ENCODE measurements at regions not wholly inside any gene's neighbourhood (a gene's known extent, or its start where the extent isn't known, plus 50 kb on each side); places are given as distances from the start of the nearest gene placed in this dataset.
"Not testable (repeated sequence)": the region's sequence is repeated elsewhere in the genome, so short reads cannot be mapped to it uniquely, and the experiment has no call there.

- no peak overlapping the region for H3K9ac ChIP-seq (ENCODE audit: low read depth, low read length)
- no peaks in the 10 kb centered on the region for H3K9me3 ChIP-seq (ENCODE audit: control insufficient read depth, insufficient read depth, low read length)
- H3K27ac ChIP-seq (ENCODE audit: low read depth, low read length), result no peak overlapping the region
- H3K36me3 ChIP-seq (ENCODE audit: control insufficient read depth, insufficient read depth, low read length), result no peaks in the 10 kb centered on the region
- no peaks in the 10 kb centered on the region for H3K27me3 ChIP-seq (ENCODE audit: control insufficient read depth, insufficient read depth, low read length)
- no peak overlapping the region for H3K4me3 ChIP-seq (ENCODE audit: low read depth, low read length)
- H3K4me1 ChIP-seq (ENCODE audit: control insufficient read depth, insufficient read depth, low read length), result peaks cover under 1% of the 10 kb centered on the region; the same call in 1 of the 2 replicates
These were observed 268.5 kb upstream of the SFSWAP start for GRCh38 chr12:131442337-131442918.

DNA sequence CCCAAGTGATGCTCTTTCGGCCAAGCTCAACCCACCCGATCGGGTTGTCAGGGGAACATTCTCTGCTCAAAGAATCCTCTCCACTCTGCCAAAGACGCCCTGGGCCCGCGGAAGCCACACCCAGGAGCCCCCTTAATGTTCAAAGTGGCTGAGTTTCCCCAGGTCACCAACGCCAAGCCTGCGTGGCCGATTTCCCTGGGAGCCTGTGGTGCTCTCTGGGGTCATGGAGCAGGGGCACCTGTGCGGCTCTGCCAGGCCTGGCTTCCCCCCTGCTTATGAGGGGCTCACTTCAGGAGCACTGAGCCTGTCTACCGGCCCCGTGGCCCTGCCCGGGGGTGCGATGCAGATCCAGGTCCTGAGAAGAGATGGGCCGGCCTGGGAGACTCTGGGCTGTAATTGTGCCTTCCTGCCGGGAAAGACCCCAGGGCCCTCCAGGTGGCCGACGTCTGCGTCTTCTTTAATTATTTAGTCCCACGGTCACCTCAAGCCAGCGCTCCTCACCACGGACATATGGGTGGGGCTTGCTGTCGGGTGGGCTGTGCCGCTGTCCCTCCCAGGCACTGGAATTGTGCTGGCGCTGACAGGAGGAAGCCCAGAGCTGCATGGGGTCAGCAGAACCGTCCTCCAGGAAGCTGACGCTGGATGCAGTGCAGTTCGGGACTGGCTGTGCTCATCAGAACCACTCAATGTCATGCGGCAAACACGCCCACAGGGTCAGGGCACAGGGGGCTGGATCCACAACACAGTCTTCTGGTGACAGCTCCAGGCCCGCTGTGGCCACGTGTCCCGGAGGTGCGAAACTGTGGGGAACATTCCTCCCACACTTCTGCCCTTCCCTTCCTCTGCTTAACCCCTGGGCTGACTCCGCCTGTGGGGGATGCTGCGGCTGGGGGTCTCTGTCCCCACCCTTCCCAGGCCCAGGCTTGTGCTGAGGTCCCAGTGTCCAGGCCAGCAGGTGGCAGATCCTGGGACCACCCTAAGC, 267.6 kb upstream of the SFSWAP start:
- no peaks in the 10 kb centered on the region for H3K9me3 ChIP-seq (ENCODE audit: control insufficient read depth, insufficient read depth, low read length)

GRCh38 chr12:131444220-131445164, 266.4 kb upstream of the SFSWAP start:
- no peaks in the 10 kb centered on the region for H3K4me1 ChIP-seq (ENCODE audit: control insufficient read depth, insufficient read depth, low read length)
- H3K4me3 ChIP-seq (ENCODE audit: low read depth, low read length), result no peak overlapping the region
- no peaks in the 10 kb centered on the region for H3K27me3 ChIP-seq (ENCODE audit: control insufficient read depth, insufficient read depth, low read length)
- H3K27ac ChIP-seq (ENCODE audit: low read depth, low read length), result no peak overlapping the region
- H3K36me3 ChIP-seq (ENCODE audit: control insufficient read depth, insufficient read depth, low read length), result no peaks in the 10 kb centered on the region
- no peak overlapping the region for H3K9ac ChIP-seq (ENCODE audit: low read depth, low read length)
- no peaks in the 10 kb centered on the region for H3K9me3 ChIP-seq (ENCODE audit: control insufficient read depth, insufficient read depth, low read length)

More for the DNA sequence above, 267.6 kb upstream of the SFSWAP start:
- Histone ChIP-seq H3K9ac (ENCODE audit: low read depth, low read length) (no peak overlapping the region), H3K27ac (ENCODE audit: low read depth, low read length) (no peak overlapping the region), H3K4me3 (ENCODE audit: low read depth, low read length) (no peak overlapping the region), H3K36me3 (ENCODE audit: control insufficient read depth, insufficient read depth, low read length) (no peaks in the 10 kb centered on the region), H3K4me1 (ENCODE audit: control insufficient read depth, insufficient read depth, low read length) (no peaks in the 10 kb centered on the region), H3K27me3 (ENCODE audit: control insufficient read depth, insufficient read depth, low read length) (no peaks in the 10 kb centered on the region)

DNA sequence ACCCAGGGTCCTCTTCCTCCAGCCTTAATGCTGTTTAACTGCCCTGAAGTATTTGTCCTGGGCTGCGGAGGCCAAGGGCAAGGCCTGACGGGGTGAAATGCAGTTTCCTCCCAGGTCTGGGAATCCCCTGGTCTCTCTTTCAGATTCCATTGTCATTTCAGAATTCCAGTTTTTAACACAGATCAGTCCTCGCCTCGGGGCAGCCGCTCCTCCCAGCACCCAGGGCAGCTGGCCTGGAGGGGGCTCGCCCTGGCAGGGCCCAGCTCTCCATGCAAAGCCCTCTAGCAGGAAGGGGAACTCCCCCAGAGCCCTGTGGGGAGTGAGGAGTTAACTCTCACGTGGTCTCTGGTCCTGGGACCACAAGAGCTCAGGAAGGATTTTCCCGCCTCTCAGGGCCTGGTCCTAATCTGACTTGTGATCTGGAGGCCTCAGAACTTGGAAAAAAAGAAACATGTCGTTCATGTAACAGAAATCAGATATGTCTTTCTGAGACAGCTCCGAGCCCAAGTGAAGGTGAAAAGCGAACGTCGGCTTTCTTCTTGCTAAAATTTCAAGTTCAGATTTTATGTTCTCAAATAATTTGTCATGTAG, 265.6 kb upstream of the SFSWAP start:
- H3K9ac ChIP-seq (ENCODE audit: low read depth, low read length), result no peak overlapping the region
- H3K4me3 ChIP-seq (ENCODE audit: low read depth, low read length), result no peak overlapping the region
- no peaks in the 10 kb centered on the region for H3K27me3 ChIP-seq (ENCODE audit: control insufficient read depth, insufficient read depth, low read length)
- H3K9me3 ChIP-seq (ENCODE audit: control insufficient read depth, insufficient read depth, low read length), result no peaks in the 10 kb centered on the region
- no peak overlapping the region for H3K27ac ChIP-seq (ENCODE audit: low read depth, low read length)
- no peaks in the 10 kb centered on the region for H3K36me3 ChIP-seq (ENCODE audit: control insufficient read depth, insufficient read depth, low read length)
- H3K4me1 ChIP-seq (ENCODE audit: control insufficient read depth, insufficient read depth, low read length), result no peaks in the 10 kb centered on the region

GRCh38 chr12:131445795-131446194, 265.1 kb upstream of the SFSWAP start:
- no peak overlapping the region for H3K27ac ChIP-seq (ENCODE audit: low read depth, low read length)
- H3K27me3 ChIP-seq (ENCODE audit: control insufficient read depth, insufficient read depth, low read length), result no peaks in the 10 kb centered on the region
- H3K9me3 ChIP-seq (ENCODE audit: control insufficient read depth, insufficient read depth, low read length), result no peaks in the 10 kb centered on the region
- no peaks in the 10 kb centered on the region for H3K4me1 ChIP-seq (ENCODE audit: control insufficient read depth, insufficient read depth, low read length)
- no peak overlapping the region for H3K4me3 ChIP-seq (ENCODE audit: low read depth, low read length)
- no peaks in the 10 kb centered on the region for H3K36me3 ChIP-seq (ENCODE audit: control insufficient read depth, insufficient read depth, low read length)
- H3K9ac ChIP-seq (ENCODE audit: low read depth, low read length), result no peak overlapping the region

DNA sequence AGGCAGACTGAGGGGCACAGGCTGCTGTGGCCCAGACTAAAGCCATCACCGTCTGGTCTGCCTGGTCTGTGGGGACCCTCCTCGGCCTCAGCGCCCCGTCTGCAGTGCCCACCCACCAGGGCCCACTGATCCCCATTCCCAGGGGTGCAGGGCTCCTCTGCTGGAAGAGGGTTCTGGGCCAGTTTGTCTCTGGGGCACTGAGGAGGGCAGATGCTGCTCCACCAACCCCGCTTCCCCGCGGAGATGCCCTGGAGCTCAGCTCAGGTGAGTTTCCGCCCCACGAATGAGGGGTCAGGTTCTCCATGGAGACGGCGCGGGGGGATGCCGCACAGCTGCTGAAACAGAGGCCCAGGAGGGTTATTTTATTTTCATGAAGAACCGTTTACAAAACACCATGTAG, 263.3 kb upstream of the SFSWAP start:
- not testable (repeated sequence) for H3K27me3 ChIP-seq (ENCODE audit: control insufficient read depth, insufficient read depth, low read length); H3K36me3 ChIP-seq (ENCODE audit: control insufficient read depth, insufficient read depth, low read length); H3K4me3 ChIP-seq (ENCODE audit: low read depth, low read length); H3K27ac ChIP-seq (ENCODE audit: low read depth, low read length); H3K9ac ChIP-seq (ENCODE audit: low read depth, low read length); H3K4me1 ChIP-seq (ENCODE audit: control insufficient read depth, insufficient read depth, low read length); H3K9me3 ChIP-seq (ENCODE audit: control insufficient read depth, insufficient read depth, low read length)

DNA sequence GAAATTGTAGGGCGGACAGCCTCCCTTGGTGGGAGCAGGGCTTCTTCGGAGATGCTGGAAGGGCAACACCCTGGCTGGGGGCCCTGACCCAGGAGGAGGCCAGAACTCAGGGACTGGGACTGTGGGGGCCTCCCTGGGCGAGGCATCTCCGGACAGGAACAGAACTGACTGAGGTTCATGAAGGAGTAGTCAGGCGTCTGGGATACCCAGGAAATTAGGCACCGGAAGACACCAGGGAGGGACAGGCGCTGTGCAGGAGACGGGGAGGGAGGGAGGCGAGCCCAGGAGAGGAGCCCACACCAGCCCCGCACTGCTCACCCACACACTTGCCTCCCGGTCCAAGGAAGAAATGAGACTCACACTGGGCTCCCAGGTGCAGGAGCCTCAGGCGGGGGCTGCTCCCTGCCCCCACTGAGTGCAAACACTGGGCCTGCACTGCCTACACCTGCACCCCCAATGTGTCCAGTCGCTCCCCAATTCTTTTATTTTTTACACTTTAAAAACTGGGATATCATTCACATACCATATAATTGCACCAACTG, 262.6 kb upstream of the SFSWAP start:
- H3K9ac ChIP-seq (ENCODE audit: low read depth, low read length), result no peak overlapping the region
- H3K27ac ChIP-seq (ENCODE audit: low read depth, low read length), result no peak overlapping the region
- H3K27me3 ChIP-seq (ENCODE audit: control insufficient read depth, insufficient read depth, low read length), result no peaks in the 10 kb centered on the region
- no peaks in the 10 kb centered on the region for H3K9me3 ChIP-seq (ENCODE audit: control insufficient read depth, insufficient read depth, low read length)
- no peaks in the 10 kb centered on the region for H3K36me3 ChIP-seq (ENCODE audit: control insufficient read depth, insufficient read depth, low read length)
- H3K4me1 ChIP-seq (ENCODE audit: control insufficient read depth, insufficient read depth, low read length), result peaks cover 4% of the 10 kb centered on the region; the same call in 1 of the 2 replicates
- H3K4me3 ChIP-seq (ENCODE audit: low read depth, low read length), result no peak overlapping the region

DNA sequence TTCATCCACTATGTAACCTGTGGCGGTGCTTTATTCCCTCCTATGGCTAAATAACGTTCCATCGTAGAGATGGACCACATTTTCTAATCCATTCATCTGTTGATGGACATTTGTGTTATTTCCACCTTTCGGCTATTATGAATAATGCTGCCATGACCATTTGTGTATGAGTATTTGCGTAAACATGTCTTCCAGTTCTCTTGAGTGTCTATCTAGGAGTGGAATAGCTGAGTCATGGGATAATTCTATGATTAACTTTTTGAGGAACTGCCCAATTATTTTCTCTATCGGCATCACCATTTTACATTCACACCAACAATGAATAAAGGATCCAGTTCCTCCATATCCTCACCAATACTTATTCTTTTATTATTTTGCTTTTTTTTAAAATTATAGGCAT, 261.9 kb upstream of the SFSWAP start:
- Histone ChIP-seq H3K27ac (ENCODE audit: low read depth, low read length) (no peak overlapping the region), H3K27me3 (ENCODE audit: control insufficient read depth, insufficient read depth, low read length) (no peaks in the 10 kb centered on the region), H3K9me3 (ENCODE audit: control insufficient read depth, insufficient read depth, low read length) (no peaks in the 10 kb centered on the region), H3K4me3 (ENCODE audit: low read depth, low read length) (no peak overlapping the region), H3K9ac (ENCODE audit: low read depth, low read length) (no peak overlapping the region), H3K36me3 (ENCODE audit: control insufficient read depth, insufficient read depth, low read length) (no peaks in the 10 kb centered on the region), H3K4me1 (ENCODE audit: control insufficient read depth, insufficient read depth, low read length) (peaks cover 4% of the 10 kb centered on the region; the same call in 1 of the 2 replicates)

GRCh38 chr12:131452444-131452860, 258.4 kb upstream of the SFSWAP start:
- Histone ChIP-seq H3K4me3 (ENCODE audit: low read depth, low read length) (peak overlapping the region; percentile 41), H3K4me1 (ENCODE audit: control insufficient read depth, insufficient read depth, low read length) (peaks cover 4% of the 10 kb centered on the region; the same call in 1 of the 2 replicates), H3K27ac (ENCODE audit: low read depth, low read length) (no peak overlapping the region), H3K9me3 (ENCODE audit: control insufficient read depth, insufficient read depth, low read length) (no peaks in the 10 kb centered on the region), H3K9ac (ENCODE audit: low read depth, low read length) (no peak overlapping the region), H3K27me3 (ENCODE audit: control insufficient read depth, insufficient read depth, low read length) (no peaks in the 10 kb centered on the region), H3K36me3 (ENCODE audit: control insufficient read depth, insufficient read depth, low read length) (no peaks in the 10 kb centered on the region)

All from HUES48 (cell line).